GM12878 (cell line): ENCODE measurements at regions not wholly inside any gene's neighbourhood (a gene's known extent, or its start where the extent isn't known, plus 50 kb on each side); places are given as distances from the start of the nearest gene placed in this dataset.

Experiments
- IKZF1 ChIP-seq: fragments of 450-650 bp; conservative IDR thresholded peaks from 2 replicates; pipeline ENCODE4 v1.6.1; 2017; ENCODE audit warnings: antibody characterized with exemption, mild to moderate bottlenecking
- RUNX3 ChIP-seq: IDR thresholded peaks from 2 replicates; pipeline ENCODE4 v1.6.1; 2012; ENCODE audit warnings: low read length, inconsistent platforms
- TF ChIP-seq, protein P1 (sequence below): fragments of 450-650 bp; IDR thresholded peaks from 2 replicates; pipeline ENCODE4 v1.6.1; 2017; ENCODE audit warnings: borderline replicate concordance
- TF ChIP-seq, protein P2 (sequence below): fragments of 450-650 bp; IDR thresholded peaks from 2 replicates; pipeline ENCODE4 v1.6.1; 2017; ENCODE audit warnings: mild to moderate bottlenecking, moderate library complexity
- TF ChIP-seq, protein P3 (sequence below): fragments of 450-650 bp; IDR thresholded peaks from 2 replicates; pipeline ENCODE4 v1.6.1; 2017; ENCODE audit warnings: mild to moderate bottlenecking
- TF ChIP-seq, protein P4 (sequence below): IDR thresholded peaks from 2 replicates; pipeline ENCODE4 v1.6.1; 2011; ENCODE audit warnings: borderline replicate concordance, low read depth, mild to moderate bottlenecking, moderate library complexity, low read length; ENCODE audit not compliant: insufficient read depth, poor library complexity, severe bottlenecking
- TF ChIP-seq, protein P5 (sequence below): fragments of 450-650 bp; conservative IDR thresholded peaks from 2 replicates; pipeline ENCODE4 v1.6.1; 2017; ENCODE audit warnings: mild to moderate bottlenecking, moderate library complexity

DNA sequence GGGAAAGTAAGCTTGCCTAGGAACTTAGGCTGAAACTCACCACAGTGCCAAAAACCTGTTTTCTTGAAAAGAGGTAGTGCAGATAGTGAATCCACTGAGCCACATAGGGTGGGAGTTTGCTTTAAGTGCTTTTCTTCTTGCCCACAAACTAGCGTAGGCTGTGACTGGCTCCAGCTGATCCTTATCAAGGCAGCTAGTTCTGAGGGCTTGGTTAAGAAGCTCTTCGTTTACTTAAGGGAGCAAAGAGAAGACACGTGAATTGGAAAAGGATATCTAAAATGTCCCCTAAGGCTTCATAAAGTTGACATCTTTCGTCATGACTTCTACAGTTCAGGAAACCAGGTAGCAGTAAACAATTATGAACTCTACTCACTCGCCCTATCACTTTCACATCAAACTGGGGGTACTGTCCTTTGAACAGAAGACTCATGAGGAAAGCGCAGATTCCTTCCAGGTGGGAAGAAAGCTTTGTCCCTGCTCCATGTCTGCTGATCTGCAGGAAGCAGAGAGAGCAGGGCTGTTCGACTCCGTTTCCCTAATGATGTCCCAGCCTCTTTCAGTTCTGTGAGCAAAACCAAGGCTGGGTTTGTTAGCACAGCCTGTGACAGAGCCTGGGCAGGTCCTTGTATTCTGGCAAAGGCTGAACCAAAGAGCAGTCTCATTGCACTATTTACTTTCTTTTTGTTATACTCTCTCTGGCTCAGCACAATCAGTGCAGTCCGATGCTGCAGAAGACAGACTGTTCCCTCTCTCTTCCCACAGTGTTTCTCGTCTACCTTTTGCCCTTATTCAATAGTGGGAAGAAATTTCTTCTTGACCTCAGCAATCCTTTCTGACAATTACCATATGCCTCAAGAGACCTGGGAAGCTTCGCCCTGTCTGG is 93.5 kb upstream of the ETV6 start (continued):
- TF ChIP-seq, protein P1, sequence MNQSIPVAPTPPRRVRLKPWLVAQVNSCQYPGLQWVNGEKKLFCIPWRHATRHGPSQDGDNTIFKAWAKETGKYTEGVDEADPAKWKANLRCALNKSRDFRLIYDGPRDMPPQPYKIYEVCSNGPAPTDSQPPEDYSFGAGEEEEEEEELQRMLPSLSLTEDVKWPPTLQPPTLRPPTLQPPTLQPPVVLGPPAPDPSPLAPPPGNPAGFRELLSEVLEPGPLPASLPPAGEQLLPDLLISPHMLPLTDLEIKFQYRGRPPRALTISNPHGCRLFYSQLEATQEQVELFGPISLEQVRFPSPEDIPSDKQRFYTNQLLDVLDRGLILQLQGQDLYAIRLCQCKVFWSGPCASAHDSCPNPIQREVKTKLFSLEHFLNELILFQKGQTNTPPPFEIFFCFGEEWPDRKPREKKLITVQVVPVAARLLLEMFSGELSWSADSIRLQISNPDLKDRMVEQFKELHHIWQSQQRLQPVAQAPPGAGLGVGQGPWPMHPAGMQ: no peak
- TF ChIP-seq IKZF1: peak; percentile 56
- TF ChIP-seq, protein P2, sequence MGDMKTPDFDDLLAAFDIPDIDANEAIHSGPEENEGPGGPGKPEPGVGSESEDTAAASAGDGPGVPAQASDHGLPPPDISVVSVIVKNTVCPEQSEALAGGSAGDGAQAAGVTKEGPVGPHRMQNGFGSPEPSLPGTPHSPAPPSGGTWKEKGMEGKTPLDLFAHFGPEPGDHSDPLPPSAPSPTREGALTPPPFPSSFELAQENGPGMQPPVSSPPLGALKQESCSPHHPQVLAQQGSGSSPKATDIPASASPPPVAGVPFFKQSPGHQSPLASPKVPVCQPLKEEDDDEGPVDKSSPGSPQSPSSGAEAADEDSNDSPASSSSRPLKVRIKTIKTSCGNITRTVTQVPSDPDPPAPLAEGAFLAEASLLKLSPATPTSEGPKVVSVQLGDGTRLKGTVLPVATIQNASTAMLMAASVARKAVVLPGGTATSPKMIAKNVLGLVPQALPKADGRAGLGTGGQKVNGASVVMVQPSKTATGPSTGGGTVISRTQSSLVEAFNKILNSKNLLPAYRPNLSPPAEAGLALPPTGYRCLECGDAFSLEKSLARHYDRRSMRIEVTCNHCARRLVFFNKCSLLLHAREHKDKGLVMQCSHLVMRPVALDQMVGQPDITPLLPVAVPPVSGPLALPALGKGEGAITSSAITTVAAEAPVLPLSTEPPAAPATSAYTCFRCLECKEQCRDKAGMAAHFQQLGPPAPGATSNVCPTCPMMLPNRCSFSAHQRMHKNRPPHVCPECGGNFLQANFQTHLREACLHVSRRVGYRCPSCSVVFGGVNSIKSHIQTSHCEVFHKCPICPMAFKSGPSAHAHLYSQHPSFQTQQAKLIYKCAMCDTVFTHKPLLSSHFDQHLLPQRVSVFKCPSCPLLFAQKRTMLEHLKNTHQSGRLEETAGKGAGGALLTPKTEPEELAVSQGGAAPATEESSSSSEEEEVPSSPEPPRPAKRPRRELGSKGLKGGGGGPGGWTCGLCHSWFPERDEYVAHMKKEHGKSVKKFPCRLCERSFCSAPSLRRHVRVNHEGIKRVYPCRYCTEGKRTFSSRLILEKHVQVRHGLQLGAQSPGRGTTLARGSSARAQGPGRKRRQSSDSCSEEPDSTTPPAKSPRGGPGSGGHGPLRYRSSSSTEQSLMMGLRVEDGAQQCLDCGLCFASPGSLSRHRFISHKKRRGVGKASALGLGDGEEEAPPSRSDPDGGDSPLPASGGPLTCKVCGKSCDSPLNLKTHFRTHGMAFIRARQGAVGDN: peak; percentile 67
- TF ChIP-seq, protein P3, sequence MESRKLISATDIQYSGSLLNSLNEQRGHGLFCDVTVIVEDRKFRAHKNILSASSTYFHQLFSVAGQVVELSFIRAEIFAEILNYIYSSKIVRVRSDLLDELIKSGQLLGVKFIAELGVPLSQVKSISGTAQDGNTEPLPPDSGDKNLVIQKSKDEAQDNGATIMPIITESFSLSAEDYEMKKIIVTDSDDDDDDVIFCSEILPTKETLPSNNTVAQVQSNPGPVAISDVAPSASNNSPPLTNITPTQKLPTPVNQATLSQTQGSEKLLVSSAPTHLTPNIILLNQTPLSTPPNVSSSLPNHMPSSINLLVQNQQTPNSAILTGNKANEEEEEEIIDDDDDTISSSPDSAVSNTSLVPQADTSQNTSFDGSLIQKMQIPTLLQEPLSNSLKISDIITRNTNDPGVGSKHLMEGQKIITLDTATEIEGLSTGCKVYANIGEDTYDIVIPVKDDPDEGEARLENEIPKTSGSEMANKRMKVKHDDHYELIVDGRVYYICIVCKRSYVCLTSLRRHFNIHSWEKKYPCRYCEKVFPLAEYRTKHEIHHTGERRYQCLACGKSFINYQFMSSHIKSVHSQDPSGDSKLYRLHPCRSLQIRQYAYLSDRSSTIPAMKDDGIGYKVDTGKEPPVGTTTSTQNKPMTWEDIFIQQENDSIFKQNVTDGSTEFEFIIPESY: no peak
- TF ChIP-seq, protein P4, sequence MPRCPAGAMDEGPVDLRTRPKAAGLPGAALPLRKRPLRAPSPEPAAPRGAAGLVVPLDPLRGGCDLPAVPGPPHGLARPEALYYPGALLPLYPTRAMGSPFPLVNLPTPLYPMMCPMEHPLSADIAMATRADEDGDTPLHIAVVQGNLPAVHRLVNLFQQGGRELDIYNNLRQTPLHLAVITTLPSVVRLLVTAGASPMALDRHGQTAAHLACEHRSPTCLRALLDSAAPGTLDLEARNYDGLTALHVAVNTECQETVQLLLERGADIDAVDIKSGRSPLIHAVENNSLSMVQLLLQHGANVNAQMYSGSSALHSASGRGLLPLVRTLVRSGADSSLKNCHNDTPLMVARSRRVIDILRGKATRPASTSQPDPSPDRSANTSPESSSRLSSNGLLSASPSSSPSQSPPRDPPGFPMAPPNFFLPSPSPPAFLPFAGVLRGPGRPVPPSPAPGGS: no peak
- TF ChIP-seq RUNX3: peak; percentile 52; the same call in 1 of the 2 replicates
- TF ChIP-seq, protein P5, sequence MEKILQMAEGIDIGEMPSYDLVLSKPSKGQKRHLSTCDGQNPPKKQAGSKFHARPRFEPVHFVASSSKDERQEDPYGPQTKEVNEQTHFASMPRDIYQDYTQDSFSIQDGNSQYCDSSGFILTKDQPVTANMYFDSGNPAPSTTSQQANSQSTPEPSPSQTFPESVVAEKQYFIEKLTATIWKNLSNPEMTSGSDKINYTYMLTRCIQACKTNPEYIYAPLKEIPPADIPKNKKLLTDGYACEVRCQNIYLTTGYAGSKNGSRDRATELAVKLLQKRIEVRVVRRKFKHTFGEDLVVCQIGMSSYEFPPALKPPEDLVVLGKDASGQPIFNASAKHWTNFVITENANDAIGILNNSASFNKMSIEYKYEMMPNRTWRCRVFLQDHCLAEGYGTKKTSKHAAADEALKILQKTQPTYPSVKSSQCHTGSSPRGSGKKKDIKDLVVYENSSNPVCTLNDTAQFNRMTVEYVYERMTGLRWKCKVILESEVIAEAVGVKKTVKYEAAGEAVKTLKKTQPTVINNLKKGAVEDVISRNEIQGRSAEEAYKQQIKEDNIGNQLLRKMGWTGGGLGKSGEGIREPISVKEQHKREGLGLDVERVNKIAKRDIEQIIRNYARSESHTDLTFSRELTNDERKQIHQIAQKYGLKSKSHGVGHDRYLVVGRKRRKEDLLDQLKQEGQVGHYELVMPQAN: peak; percentile 55
